ENCODE measurements at regions not wholly inside any gene's neighbourhood (a gene's known extent, or its start where the extent isn't known, plus 50 kb on each side); places are given as distances from the start of the nearest gene placed in this dataset.

- DNase-seq: no peak
- Mint-ChIP-seq H3K4me1 (ENCODE audit: low read depth) (peaks cover 20% of the 10 kb centered on the region), H3K4me3 (no peak overlapping the region), H3K27me3 (ENCODE audit: insufficient read depth) (peaks cover 4% of the 10 kb centered on the region), H3K36me3 (ENCODE audit: low read depth) (no peaks in the 10 kb centered on the region), H3K27ac (no peak overlapping the region), H3K9me3 (no peaks in the 10 kb centered on the region)
- TF ChIP-seq CTCF (IDR thresholded peaks at IDR 0.05): no peak
Observed at GRCh38 chr18:49682173-49682802, 120.4 kb downstream of the LIPG start.

- H3K4me3 Mint-ChIP-seq: no peak overlapping the region
Observed at GRCh38 chr18:49681387-49681786, 119.5 kb downstream of the LIPG start.

GRCh38 chr18:49678440-49678839 is 116.6 kb downstream of the LIPG start:
- no peaks in the 10 kb centered on the region for H3K9me3 Mint-ChIP-seq
- H3K4me1 Mint-ChIP-seq (ENCODE audit: low read depth): peaks cover 7% of the 10 kb centered on the region; the same call in 1 of the 2 replicates
- DNase-seq: no peak
- no peaks in the 10 kb centered on the region for H3K36me3 Mint-ChIP-seq (ENCODE audit: low read depth)
- no peak overlapping the region for H3K27ac Mint-ChIP-seq
- H3K4me3 Mint-ChIP-seq: no peak overlapping the region
- peaks cover 25% of the 10 kb centered on the region for H3K27me3 Mint-ChIP-seq (ENCODE audit: insufficient read depth)
- TF ChIP-seq CTCF (IDR thresholded peaks at IDR 0.05): no peak

More at GRCh38 chr18:49681387-49681786, 119.5 kb downstream of the LIPG start:
- no peaks in the 10 kb centered on the region for H3K36me3 Mint-ChIP-seq (ENCODE audit: low read depth)
- TF ChIP-seq CTCF (IDR thresholded peaks at IDR 0.05): no peak
- no peak overlapping the region for H3K27ac Mint-ChIP-seq
- no peak for DNase-seq
- peaks cover 20% of the 10 kb centered on the region for H3K4me1 Mint-ChIP-seq (ENCODE audit: low read depth)
- peaks cover 5% of the 10 kb centered on the region for H3K27me3 Mint-ChIP-seq (ENCODE audit: insufficient read depth)
- H3K9me3 Mint-ChIP-seq: no peaks in the 10 kb centered on the region

GRCh38 chr18:49677762-49678413 is 116.0 kb downstream of the LIPG start:
- no peak for DNase-seq
- Mint-ChIP-seq H3K9me3 (no peaks in the 10 kb centered on the region), H3K4me1 (ENCODE audit: low read depth) (peaks cover 7% of the 10 kb centered on the region; the same call in 1 of the 2 replicates), H3K4me3 (no peak overlapping the region), H3K36me3 (ENCODE audit: low read depth) (no peaks in the 10 kb centered on the region), H3K27ac (no peak overlapping the region), H3K27me3 (ENCODE audit: insufficient read depth) (peaks cover 28% of the 10 kb centered on the region)
- no peak for TF ChIP-seq CTCF (IDR thresholded peaks at IDR 0.05)

GRCh38 chr18:49677081-49677480 is 115.2 kb downstream of the LIPG start:
- no peaks in the 10 kb centered on the region for H3K36me3 Mint-ChIP-seq (ENCODE audit: low read depth)
- no peak for TF ChIP-seq CTCF (IDR thresholded peaks at IDR 0.05)
- no peak overlapping the region for H3K27ac Mint-ChIP-seq
- H3K27me3 Mint-ChIP-seq (ENCODE audit: insufficient read depth): peaks cover 29% of the 10 kb centered on the region
- H3K4me1 Mint-ChIP-seq (ENCODE audit: low read depth): peaks cover under 1% of the 10 kb centered on the region; the same call in 1 of the 2 replicates
- no peak overlapping the region for H3K4me3 Mint-ChIP-seq
- DNase-seq: no peak
- H3K9me3 Mint-ChIP-seq: no peaks in the 10 kb centered on the region

Measured in HFFc6 (cell line).